Keratinocyte (primary cell): ENCODE measurements at regions not wholly inside any gene's neighbourhood (a gene's known extent, or its start where the extent isn't known, plus 50 kb on each side); places are given as distances from the start of the nearest gene placed in this dataset.

ENCODE experiments used
- DNase-seq: peaks from one replicate; pipeline ENCODE4 v3.0.0-alpha.2; 2011; ENCODE audit warnings: low read depth, missing footprints, low spot score
- FAIRE-seq: peaks from 2 replicates; lab custom pipeline; 2011; peaks lifted over from hg19 to GRCh38; lab: Jason Lieb, UNC
- H2AFZ ChIP-seq: 2 replicates; pipeline ENCODE4 v1.6.0; 2012; ENCODE audit warnings: low read length, control low read depth, inconsistent platforms; ENCODE audit not compliant: control insufficient read depth
- H3K27ac ChIP-seq: 2 replicates; pipeline ENCODE4 v1.5.1; 2011; ENCODE audit warnings: low read length; ENCODE audit not compliant: control insufficient read depth, insufficient read depth
- H3K27me3 ChIP-seq: 3 replicates; pipeline ENCODE4 v1.6.0; 2011; ENCODE audit warnings: low read length; ENCODE audit not compliant: control insufficient read depth, insufficient read depth; ENCODE audit errors: extremely low read depth
- H3K36me3 ChIP-seq, 2 experiments: 2 replicates in 1 of 2; 3 replicates in 1 of 2; pipeline ENCODE4 v1.5.1; 2011; ENCODE audit warnings: low read length in 2 of 2, mild to moderate bottlenecking in 1 of 2; ENCODE audit not compliant: control insufficient read depth in 2 of 2, insufficient read depth in 2 of 2; ENCODE audit errors: extremely low read depth in 1 of 2
- H3K4me1 ChIP-seq: 3 replicates; pipeline ENCODE4 v1.5.1; 2011; ENCODE audit warnings: low read length; ENCODE audit not compliant: control insufficient read depth, insufficient read depth; ENCODE audit errors: extremely low read depth
- H3K4me2 ChIP-seq: 3 replicates; pipeline ENCODE4 v1.6.0; 2011; ENCODE audit warnings: low read depth, low read length; ENCODE audit not compliant: control insufficient read depth, insufficient read depth; ENCODE audit errors: extremely low read depth
- H3K4me3 ChIP-seq, 3 experiments: fragments of 200-600 bp in 1 of 3; sonication (generic) in 1 of 3; 2 replicates in 2 of 3; 3 replicates in 1 of 3; pipeline ENCODE4 v1.5.1; 2011 to 2016; ENCODE audit warnings: low read length in 3 of 3, mild to moderate bottlenecking in 3 of 3, control low read depth in 2 of 3, inconsistent platforms in 1 of 3, low read depth in 1 of 3, mixed read lengths in 1 of 3, mixed run types in 1 of 3, moderate library complexity in 1 of 3; ENCODE audit not compliant: control insufficient read depth in 2 of 3, insufficient read depth in 2 of 3; ENCODE audit errors: extremely low read depth in 1 of 3
- H3K79me2 ChIP-seq: 2 replicates; pipeline ENCODE4 v1.6.0; 2012; ENCODE audit warnings: low read length; ENCODE audit not compliant: control insufficient read depth, insufficient read depth
- H3K9ac ChIP-seq: 3 replicates; pipeline ENCODE4 v1.6.0; 2011; ENCODE audit warnings: low read length; ENCODE audit not compliant: control insufficient read depth, insufficient read depth; ENCODE audit errors: extremely low read depth
- H3K9me1 ChIP-seq: 3 replicates; pipeline ENCODE4 v1.6.0; 2011; ENCODE audit warnings: low read length; ENCODE audit not compliant: control insufficient read depth, insufficient read depth; ENCODE audit errors: extremely low read depth
- H3K9me3 ChIP-seq: 2 replicates; pipeline ENCODE4 v1.5.1; 2012; ENCODE audit warnings: low read depth, low read length; ENCODE audit not compliant: control insufficient read depth
- H4K20me1 ChIP-seq: 3 replicates; pipeline ENCODE4 v1.6.0; 2011; ENCODE audit warnings: low read length; ENCODE audit not compliant: control insufficient read depth, insufficient read depth; ENCODE audit errors: extremely low read depth
- CTCF ChIP-seq, 3 experiments: IDR thresholded peaks in 1 of 3; conservative IDR thresholded peaks in 1 of 3; optimal IDR thresholded peaks in 1 of 3; 2 replicates in 2 of 3; 3 replicates in 1 of 3; pipeline versions ENCODE3 to v1.5.1; 2011; ENCODE audit warnings: low read length in 3 of 3, mild to moderate bottlenecking in 3 of 3, moderate library complexity in 2 of 3, control low read depth in 1 of 3, inconsistent platforms in 1 of 3; ENCODE audit not compliant: insufficient read depth in 2 of 3; ENCODE audit errors: extremely low read depth in 1 of 3
- EZH2 ChIP-seq: IDR thresholded peaks from one replicate; pipeline ENCODE4 v1.6.1; 2012; ENCODE audit warnings: inconsistent platforms, mild to moderate bottlenecking, low read length, moderate library complexity
- dilution Hi-C: fragments of 300-500 bp; cut with MboI; formaldehyde crosslinking; loops from one replicate; pipeline ENCODE4 v1.7.0; 2020; ENCODE audit warnings: low sequenced_read_pairs; ENCODE audit not compliant: extremely low pct_ligation_motif_present

- H4K20me1 ChIP-seq: no peaks in the 10 kb centered on the region
- no peak overlapping the region for H3K27ac ChIP-seq
- FAIRE-seq (no peak), DNase-seq (no peak)
- H3K27me3 ChIP-seq: peaks cover 2% of the 10 kb centered on the region
- TF ChIP-seq CTCF (optimal IDR thresholded peaks at IDR 0.05 in 1 of 3, IDR thresholded peaks at IDR 0.05 in 1 of 3, conservative IDR thresholded peaks at IDR 0.05 in 1 of 3; ENCODE audit: extremely low read depth in 1 of 3, insufficient read depth in 2 of 3, low read length in 3 of 3): no peak
- TF ChIP-seq EZH2: no peak
- H3K36me3 ChIP-seq: no peaks in the 10 kb centered on the region
- H3K4me2 ChIP-seq: no peak overlapping the region
- dilution Hi-C loops: no loop called here
- H3K9me1 ChIP-seq: no peaks in the 10 kb centered on the region
- H3K9me3 ChIP-seq: no peaks in the 10 kb centered on the region
- H3K4me3 ChIP-seq: no peak overlapping the region
- no peak overlapping the region for H3K9ac ChIP-seq
- H3K79me2 ChIP-seq: no peaks in the 10 kb centered on the region
- no peak overlapping the region for H2AFZ ChIP-seq
- H3K4me1 ChIP-seq: peaks cover 6% of the 10 kb centered on the region
Observed at GRCh38 chr10:24009736-24010135, 199.2 kb upstream of the KIAA1217 start.

- H3K79me2 ChIP-seq: no peaks in the 10 kb centered on the region
- no peaks in the 10 kb centered on the region for H3K9me1 ChIP-seq
- no peak overlapping the region for H2AFZ ChIP-seq
- DNase-seq (no peak), FAIRE-seq (no peak)
- dilution Hi-C loops: no loop called here
- no peak overlapping the region for H3K4me2 ChIP-seq
- no peak overlapping the region for H3K27ac ChIP-seq
- no peaks in the 10 kb centered on the region for H3K9me3 ChIP-seq
- no peaks in the 10 kb centered on the region for H3K36me3 ChIP-seq
- H3K9ac ChIP-seq: no peak overlapping the region
- no peak overlapping the region for H3K4me3 ChIP-seq
- no peaks in the 10 kb centered on the region for H4K20me1 ChIP-seq
- H3K27me3 ChIP-seq: peaks cover 2% of the 10 kb centered on the region
- peaks cover 6% of the 10 kb centered on the region for H3K4me1 ChIP-seq
- TF ChIP-seq CTCF (optimal IDR thresholded peaks at IDR 0.05 in 1 of 3, IDR thresholded peaks at IDR 0.05 in 1 of 3, conservative IDR thresholded peaks at IDR 0.05 in 1 of 3; ENCODE audit: extremely low read depth in 1 of 3, insufficient read depth in 2 of 3, low read length in 3 of 3) (no peak), EZH2 (no peak)
Observed at GRCh38 chr10:24010436-24010970, 198.4 kb upstream of the KIAA1217 start.
